Neural cell (in vitro differentiated cells): ENCODE measurements at regions not wholly inside any gene's neighbourhood (a gene's known extent, or its start where the extent isn't known, plus 50 kb on each side); places are given as distances from the start of the nearest gene placed in this dataset.

ENCODE experiments used
- H2AFZ ChIP-seq: fragments of 200-600, 300-800 bp; sonication (generic), shearing (Covaris generic); 2 replicates; pipeline ENCODE4 v1.6.0; 2014; ENCODE audit warnings: low read depth, mild to moderate bottlenecking, antibody characterized with exemption, low read length, moderate library complexity
- H3F3A ChIP-seq: fragments of 200-600 bp; shearing (Covaris generic); 2 replicates; pipeline ENCODE4 v1.6.1; 2016; ENCODE audit warnings: mild to moderate bottlenecking, moderate library complexity, mixed read lengths, antibody characterized with exemption, low read length; ENCODE audit not compliant: insufficient read depth, poor library complexity, severe bottlenecking
- H3K27ac ChIP-seq: fragments of 200-600, 300-800 bp; sonication (generic), shearing (Covaris generic); 2 replicates; pipeline ENCODE4 v1.5.1; 2014; ENCODE audit warnings: mild to moderate bottlenecking, low read length, moderate library complexity
- H3K27me3 ChIP-seq: fragments of 300-800, 200-600 bp; sonication (generic), shearing (Covaris generic); 2 replicates; pipeline ENCODE4 v1.6.0; 2014; ENCODE audit warnings: mild to moderate bottlenecking, low read depth, low read length, moderate library complexity; ENCODE audit not compliant: insufficient read depth
- H3K36me3 ChIP-seq: fragments of 300-800, 200-600 bp; sonication (generic), shearing (Covaris generic); 2 replicates; pipeline ENCODE4 v1.5.1; 2014; ENCODE audit warnings: mild to moderate bottlenecking, antibody characterized with exemption, low read length, moderate library complexity; ENCODE audit not compliant: insufficient read depth
- H3K4me2 ChIP-seq: fragments of 300-800, 200-600 bp; sonication (generic), shearing (Covaris generic); 2 replicates; pipeline ENCODE4 v1.6.0; 2014; ENCODE audit warnings: mild to moderate bottlenecking, low read length
- H3K4me3 ChIP-seq: fragments of 300-800, 200-600 bp; sonication (generic), shearing (Covaris generic); 2 replicates; pipeline ENCODE4 v1.5.1; 2014; ENCODE audit warnings: mild to moderate bottlenecking, low read length, moderate library complexity
- H3K79me2 ChIP-seq: fragments of 200-600 bp; shearing (Covaris generic); replicated peaks from 2 replicates; pipeline ENCODE4 v1.6.0; 2014; ENCODE audit warnings: mild to moderate bottlenecking, low read length, moderate library complexity; ENCODE audit not compliant: insufficient read depth
- H3K9ac ChIP-seq: fragments of 300-800, 200-600 bp; sonication (generic), shearing (Covaris generic); 2 replicates; pipeline ENCODE4 v1.6.1; 2016; ENCODE audit warnings: mild to moderate bottlenecking, low read length, mixed read lengths
- H3K9me2 ChIP-seq: fragments of 200-600 bp; shearing (Covaris generic); 2 replicates; pipeline ENCODE4 v1.6.1; 2016; ENCODE audit warnings: mild to moderate bottlenecking, low read length, mixed read lengths; ENCODE audit not compliant: insufficient read depth
- H3K9me3 ChIP-seq: fragments of 200-600, 300-800 bp; sonication (generic), shearing (Covaris generic); 2 replicates; pipeline ENCODE4 v1.6.1; 2016; ENCODE audit warnings: mild to moderate bottlenecking, mixed run types, low read length, moderate library complexity, mixed read lengths
- H4K20me1 ChIP-seq: fragments of 200-600 bp; shearing (Covaris generic); 2 replicates; pipeline ENCODE4 v1.6.1; 2016; ENCODE audit warnings: mild to moderate bottlenecking, mixed run types; ENCODE audit not compliant: insufficient read depth
- CTCF ChIP-seq: fragments of 450-650 bp; IDR thresholded peaks from 2 replicates; pipeline ENCODE4 v1.5.1; 2014; ENCODE audit warnings: antibody characterized with exemption, mild to moderate bottlenecking, moderate library complexity; ENCODE audit not compliant: poor library complexity, severe bottlenecking
- EP300 ChIP-seq: fragments of 450-650 bp; conservative IDR thresholded peaks from 2 replicates; pipeline ENCODE4 v1.6.1; 2014; ENCODE audit warnings: antibody characterized with exemption, mild to moderate bottlenecking, moderate library complexity; ENCODE audit not compliant: poor library complexity, severe bottlenecking
- EZH2 ChIP-seq: fragments of 200-600, 300-800 bp; shearing (Covaris generic), sonication (generic); IDR thresholded peaks from 2 replicates; pipeline ENCODE4 v1.6.1; 2014; ENCODE audit warnings: antibody characterized with exemption, low read length, borderline replicate concordance, mild to moderate bottlenecking; ENCODE audit not compliant: insufficient read depth, poor library complexity, severe bottlenecking
- MXI1 ChIP-seq: fragments of 450-650 bp; conservative IDR thresholded peaks from 2 replicates; pipeline ENCODE4 v1.6.1; 2014; ENCODE audit warnings: antibody characterized with exemption, mild to moderate bottlenecking; ENCODE audit not compliant: poor library complexity, severe bottlenecking
- POLR2AphosphoS5 ChIP-seq: IDR thresholded peaks from 2 replicates; pipeline ENCODE4 v1.6.1; 2012
- RAD21 ChIP-seq: fragments of 450-650 bp; conservative IDR thresholded peaks from 2 replicates; pipeline ENCODE4 v1.6.1; 2014; ENCODE audit warnings: antibody characterized with exemption, mild to moderate bottlenecking, moderate library complexity
- SMC3 ChIP-seq: fragments of 450-650 bp; conservative IDR thresholded peaks from 2 replicates; pipeline ENCODE4 v1.6.1; 2014; ENCODE audit warnings: antibody characterized with exemption, mild to moderate bottlenecking, moderate library complexity; ENCODE audit not compliant: poor library complexity
- TAF1 ChIP-seq: IDR thresholded peaks from 2 replicates; pipeline ENCODE4 v1.6.1; 2012; ENCODE audit warnings: low read depth
- TF ChIP-seq, protein P1 (sequence below): IDR thresholded peaks from 2 replicates; pipeline ENCODE4 v1.6.1; 2012; ENCODE audit warnings: borderline replicate concordance

DNA sequence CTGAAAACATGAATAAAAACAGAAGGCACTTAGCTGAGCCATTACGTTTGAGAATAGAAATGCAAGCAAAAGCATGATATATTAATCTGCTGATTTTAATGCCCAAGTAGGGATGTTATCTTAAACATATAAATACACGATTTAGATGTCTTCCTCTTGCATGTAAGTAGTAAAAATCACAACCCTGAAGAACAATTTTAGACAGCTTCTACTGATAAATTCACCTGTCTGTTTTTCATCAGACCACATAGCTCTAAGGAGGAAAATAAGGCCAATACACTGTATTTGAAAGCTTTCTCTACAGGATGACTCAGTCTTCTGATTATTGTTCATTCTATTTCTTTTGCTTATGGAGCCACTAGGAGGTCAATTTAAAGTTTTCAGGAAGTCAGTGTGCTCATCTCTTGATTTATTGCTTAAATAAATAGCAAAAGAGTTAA, 210.9 kb upstream of the CHRM2 start:
- no peak overlapping the region for H3K27ac ChIP-seq
- H3K9ac ChIP-seq, result no peak overlapping the region
- no peaks in the 10 kb centered on the region for H3F3A ChIP-seq
- no peak overlapping the region for H2AFZ ChIP-seq
- H3K4me3 ChIP-seq, result no peak overlapping the region
- H3K27me3 ChIP-seq, result no peaks in the 10 kb centered on the region
- H3K4me2 ChIP-seq, result no peak overlapping the region
- no peak for TF ChIP-seq EZH2
- TF ChIP-seq SMC3, result no peak
- no peak for TF ChIP-seq TAF1
- TF ChIP-seq CTCF, result no peak
- TF ChIP-seq POLR2AphosphoS5, result no peak
- no peak for TF ChIP-seq MXI1
- TF ChIP-seq RAD21, result no peak
- TF ChIP-seq, protein P1, sequence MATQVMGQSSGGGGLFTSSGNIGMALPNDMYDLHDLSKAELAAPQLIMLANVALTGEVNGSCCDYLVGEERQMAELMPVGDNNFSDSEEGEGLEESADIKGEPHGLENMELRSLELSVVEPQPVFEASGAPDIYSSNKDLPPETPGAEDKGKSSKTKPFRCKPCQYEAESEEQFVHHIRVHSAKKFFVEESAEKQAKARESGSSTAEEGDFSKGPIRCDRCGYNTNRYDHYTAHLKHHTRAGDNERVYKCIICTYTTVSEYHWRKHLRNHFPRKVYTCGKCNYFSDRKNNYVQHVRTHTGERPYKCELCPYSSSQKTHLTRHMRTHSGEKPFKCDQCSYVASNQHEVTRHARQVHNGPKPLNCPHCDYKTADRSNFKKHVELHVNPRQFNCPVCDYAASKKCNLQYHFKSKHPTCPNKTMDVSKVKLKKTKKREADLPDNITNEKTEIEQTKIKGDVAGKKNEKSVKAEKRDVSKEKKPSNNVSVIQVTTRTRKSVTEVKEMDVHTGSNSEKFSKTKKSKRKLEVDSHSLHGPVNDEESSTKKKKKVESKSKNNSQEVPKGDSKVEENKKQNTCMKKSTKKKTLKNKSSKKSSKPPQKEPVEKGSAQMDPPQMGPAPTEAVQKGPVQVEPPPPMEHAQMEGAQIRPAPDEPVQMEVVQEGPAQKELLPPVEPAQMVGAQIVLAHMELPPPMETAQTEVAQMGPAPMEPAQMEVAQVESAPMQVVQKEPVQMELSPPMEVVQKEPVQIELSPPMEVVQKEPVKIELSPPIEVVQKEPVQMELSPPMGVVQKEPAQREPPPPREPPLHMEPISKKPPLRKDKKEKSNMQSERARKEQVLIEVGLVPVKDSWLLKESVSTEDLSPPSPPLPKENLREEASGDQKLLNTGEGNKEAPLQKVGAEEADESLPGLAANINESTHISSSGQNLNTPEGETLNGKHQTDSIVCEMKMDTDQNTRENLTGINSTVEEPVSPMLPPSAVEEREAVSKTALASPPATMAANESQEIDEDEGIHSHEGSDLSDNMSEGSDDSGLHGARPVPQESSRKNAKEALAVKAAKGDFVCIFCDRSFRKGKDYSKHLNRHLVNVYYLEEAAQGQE, result no peak
- no peak for TF ChIP-seq EP300
- no peaks in the 10 kb centered on the region for H4K20me1 ChIP-seq
- no peaks in the 10 kb centered on the region for H3K9me3 ChIP-seq
- no peaks in the 10 kb centered on the region for H3K9me2 ChIP-seq
- no peaks in the 10 kb centered on the region for H3K36me3 ChIP-seq
- H3K79me2 ChIP-seq, result no peaks in the 10 kb centered on the region

GRCh38 chr7:136656516-136656915, 211.9 kb upstream of the CHRM2 start:
- Histone ChIP-seq H3K79me2 (no peaks in the 10 kb centered on the region), H3K36me3 (no peaks in the 10 kb centered on the region), H2AFZ (no peak overlapping the region), H4K20me1 (no peaks in the 10 kb centered on the region), H3K9me3 (no peaks in the 10 kb centered on the region), H3K9me2 (no peaks in the 10 kb centered on the region), H3K27ac (no peak overlapping the region), H3K9ac (no peak overlapping the region), H3F3A (no peaks in the 10 kb centered on the region), H3K4me3 (no peak overlapping the region), H3K27me3 (no peaks in the 10 kb centered on the region), H3K4me2 (no peak overlapping the region)
- TF ChIP-seq TAF1 (no peak), SMC3 (no peak), EP300 (no peak), EZH2 (no peak), CTCF (no peak), POLR2AphosphoS5 (no peak), MXI1 (no peak)
- TF ChIP-seq, protein P1, result no peak
